HFF-Myc (cell line): ENCODE measurements at regions not wholly inside any gene's neighbourhood (a gene's known extent, or its start where the extent isn't known, plus 50 kb on each side); places are given as distances from the start of the nearest gene placed in this dataset.

Experiments used
- DNase-seq: peaks from one replicate; pipeline ENCODE4 v3.0.0-alpha.2; 2011; ENCODE audit warnings: low read depth; ENCODE audit errors: extremely low read depth
- H3K4me3 ChIP-seq: replicated peaks from 2 replicates; pipeline ENCODE4 v1.5.1; 2011; ENCODE audit warnings: low read depth, mild to moderate bottlenecking, control low read depth, low read length
- TF ChIP-seq, protein P1 (sequence below): IDR thresholded peaks from 2 replicates; pipeline ENCODE4 v1.5.1; 2012; ENCODE audit warnings: mild to moderate bottlenecking, low read depth, low read length, control low read depth; ENCODE audit errors: missing control alignments

DNA sequence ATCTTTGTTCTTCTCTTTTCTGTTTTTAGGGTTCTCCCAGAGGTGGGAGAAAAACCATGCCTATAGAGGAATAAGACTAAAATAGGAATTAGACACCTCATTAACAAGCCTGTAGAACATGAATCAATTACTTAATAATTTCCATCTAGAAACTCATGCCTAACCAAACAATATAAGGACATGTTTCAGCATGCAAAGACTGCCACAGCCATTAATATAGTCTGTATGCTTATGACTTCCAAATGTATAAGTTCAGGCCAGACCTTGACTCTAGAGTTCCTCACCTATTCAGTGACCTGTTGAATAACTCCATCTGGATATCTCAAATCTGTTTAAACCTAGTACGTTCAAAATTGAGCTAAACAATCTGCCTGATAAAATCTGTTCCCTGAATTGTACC is 304.6 kb downstream of the BMP4 start:
- DNase-seq = no peak
- H3K4me3 ChIP-seq = no peak overlapping the region
- TF ChIP-seq, protein P1, sequence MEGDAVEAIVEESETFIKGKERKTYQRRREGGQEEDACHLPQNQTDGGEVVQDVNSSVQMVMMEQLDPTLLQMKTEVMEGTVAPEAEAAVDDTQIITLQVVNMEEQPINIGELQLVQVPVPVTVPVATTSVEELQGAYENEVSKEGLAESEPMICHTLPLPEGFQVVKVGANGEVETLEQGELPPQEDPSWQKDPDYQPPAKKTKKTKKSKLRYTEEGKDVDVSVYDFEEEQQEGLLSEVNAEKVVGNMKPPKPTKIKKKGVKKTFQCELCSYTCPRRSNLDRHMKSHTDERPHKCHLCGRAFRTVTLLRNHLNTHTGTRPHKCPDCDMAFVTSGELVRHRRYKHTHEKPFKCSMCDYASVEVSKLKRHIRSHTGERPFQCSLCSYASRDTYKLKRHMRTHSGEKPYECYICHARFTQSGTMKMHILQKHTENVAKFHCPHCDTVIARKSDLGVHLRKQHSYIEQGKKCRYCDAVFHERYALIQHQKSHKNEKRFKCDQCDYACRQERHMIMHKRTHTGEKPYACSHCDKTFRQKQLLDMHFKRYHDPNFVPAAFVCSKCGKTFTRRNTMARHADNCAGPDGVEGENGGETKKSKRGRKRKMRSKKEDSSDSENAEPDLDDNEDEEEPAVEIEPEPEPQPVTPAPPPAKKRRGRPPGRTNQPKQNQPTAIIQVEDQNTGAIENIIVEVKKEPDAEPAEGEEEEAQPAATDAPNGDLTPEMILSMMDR = no peak

DNA sequence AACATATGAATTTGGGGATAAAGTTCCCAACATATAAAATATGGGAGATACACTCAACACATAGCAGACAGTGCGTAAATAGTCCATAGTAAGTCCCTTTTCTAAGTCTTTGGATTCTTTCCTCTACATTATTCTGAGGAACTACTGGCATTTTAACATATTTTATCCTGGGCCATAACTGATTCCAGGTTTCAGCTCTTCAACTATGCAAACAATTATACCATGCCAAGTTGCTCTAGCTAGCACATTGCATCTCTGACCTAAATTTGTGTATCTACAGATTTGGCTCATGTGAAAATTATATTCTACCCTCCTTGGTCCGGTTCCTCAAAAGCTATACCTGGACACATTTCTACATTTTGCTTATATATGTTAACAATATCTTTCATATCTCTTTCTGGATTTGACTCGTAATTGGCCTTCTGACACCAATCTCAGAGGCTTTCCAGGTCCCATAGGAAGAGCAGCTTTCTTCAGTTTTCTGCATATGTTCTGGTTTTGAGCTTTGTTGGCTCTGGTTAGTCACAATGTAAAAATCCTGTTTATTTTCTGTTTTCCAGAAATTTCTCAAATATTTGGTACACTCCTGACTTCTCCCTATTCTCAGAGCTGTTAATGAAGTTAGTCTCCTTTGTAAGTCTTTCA is 305.4 kb downstream of the BMP4 start:
- H3K4me3 ChIP-seq = no peak overlapping the region
- DNase-seq = no peak
- TF ChIP-seq, protein P1 = no peak

DNA sequence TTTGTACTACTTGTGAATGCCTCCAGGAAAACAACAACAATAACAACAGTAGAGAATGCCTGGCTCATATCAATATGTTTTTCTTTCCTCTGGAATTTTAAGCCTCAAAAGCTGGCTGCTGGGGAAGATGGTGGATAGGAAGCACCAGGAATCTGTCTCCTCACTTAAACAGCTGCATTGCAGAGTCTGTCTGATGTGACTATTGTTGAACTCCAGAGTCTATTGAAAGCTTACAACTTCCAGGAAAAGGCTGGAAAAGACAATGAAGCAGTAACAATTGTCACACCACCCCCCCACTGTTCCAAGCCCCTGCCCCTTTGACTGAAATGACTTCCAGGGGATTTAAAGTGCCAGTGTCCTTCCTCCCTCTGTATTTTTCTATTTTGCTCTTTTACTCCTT is 309.7 kb downstream of the BMP4 start:
- no peak for DNase-seq
- no peak overlapping the region for H3K4me3 ChIP-seq
- TF ChIP-seq, protein P1 = no peak

DNA sequence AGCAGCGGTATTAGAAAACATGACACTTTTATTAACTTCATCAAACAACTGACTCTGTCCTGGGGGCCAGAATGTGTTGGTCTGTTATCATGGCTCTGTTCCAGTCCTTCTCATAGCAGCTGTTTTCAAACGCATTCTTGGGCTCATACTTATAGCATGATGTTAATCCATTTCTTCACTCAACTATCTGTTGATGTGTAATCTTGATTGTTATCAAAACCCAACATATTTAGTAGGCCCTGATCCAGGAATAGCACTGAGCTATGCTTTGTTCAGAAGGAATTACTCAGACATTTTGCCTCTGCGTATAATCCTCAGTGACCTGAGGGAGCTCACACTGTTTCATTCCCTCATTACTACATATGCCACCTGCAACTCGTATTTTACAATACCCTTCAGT is 315.9 kb downstream of the BMP4 start:
- TF ChIP-seq, protein P1 = no peak
- no peak for DNase-seq
- H3K4me3 ChIP-seq = no peak overlapping the region

DNA sequence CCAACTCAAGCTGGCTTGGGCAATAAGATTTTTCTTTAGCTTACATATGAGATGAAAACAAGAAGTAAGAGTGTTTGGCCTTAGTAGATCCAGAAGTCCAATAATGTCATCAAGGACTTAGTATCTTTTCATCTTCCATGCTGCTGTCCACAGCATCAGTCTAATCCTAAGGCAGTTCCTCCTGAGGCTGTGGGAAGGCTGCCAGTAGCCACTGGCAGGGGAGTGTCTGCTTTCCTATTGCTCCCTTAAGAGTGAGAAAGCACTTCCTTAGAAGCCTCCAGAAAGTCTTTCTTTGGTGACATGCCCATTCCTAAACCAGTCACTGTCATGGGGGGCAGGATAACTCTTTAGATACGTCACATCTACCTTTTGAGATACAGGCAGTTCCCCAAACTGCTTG is 317.7 kb downstream of the BMP4 start:
- DNase-seq = no peak
- TF ChIP-seq, protein P1 = no peak
- no peak overlapping the region for H3K4me3 ChIP-seq

DNA sequence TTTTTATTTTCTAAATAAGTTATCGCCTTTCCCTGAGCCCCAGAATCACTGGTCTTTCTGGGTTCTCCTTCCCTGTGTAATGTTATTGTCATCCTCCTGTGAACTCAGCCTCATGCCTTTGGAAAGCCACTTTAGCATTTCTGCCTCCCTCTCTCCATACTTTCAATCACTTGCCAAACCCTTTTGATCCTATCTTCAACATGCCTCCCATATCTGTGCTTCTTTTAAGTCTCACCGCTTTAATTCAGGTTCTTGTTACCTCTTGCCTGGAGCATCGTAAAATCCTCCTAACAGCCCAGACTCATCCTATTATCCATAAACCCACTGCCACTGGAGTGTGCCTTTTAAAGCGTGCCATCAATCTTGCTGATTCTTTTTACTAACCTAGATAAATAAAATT is 321.8 kb downstream of the BMP4 start:
- TF ChIP-seq, protein P1 = no peak
- H3K4me3 ChIP-seq = no peak overlapping the region
- DNase-seq = no peak

DNA sequence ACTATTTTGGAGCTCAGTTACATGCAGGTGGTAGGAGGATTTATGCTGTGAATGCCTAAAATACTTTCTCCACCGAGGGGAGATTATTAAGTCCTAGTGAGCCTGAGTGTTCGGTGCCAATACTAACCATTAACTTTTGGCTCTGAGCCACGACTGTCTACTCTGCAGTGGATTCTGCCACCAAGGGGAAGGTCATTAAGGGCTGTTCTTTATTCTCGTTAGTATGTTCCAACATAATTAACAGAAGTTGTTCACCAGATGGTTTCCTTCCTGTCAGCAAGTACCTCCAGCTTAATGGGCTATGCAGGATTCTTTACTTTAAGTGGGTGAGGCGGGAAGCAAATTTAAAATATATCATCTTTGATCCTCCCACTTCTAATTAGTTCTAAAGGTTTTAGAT is 326.3 kb downstream of the BMP4 start:
- H3K4me3 ChIP-seq = no peak overlapping the region
- TF ChIP-seq, protein P1 = no peak
- no peak for DNase-seq
